Esophagus muscularis mucosa (tissue), 4 donors: ENCODE measurements at regions not wholly inside any gene's neighbourhood (a gene's known extent, or its start where the extent isn't known, plus 50 kb on each side); places are given as distances from the start of the nearest gene placed in this dataset.

Source experiments
- CTCF ChIP-seq, 3 experiments: fragments of 200-600 bp in 2 of 3; fragments of 450-650 bp in 1 of 3; sonication (generic) in 2 of 3; IDR thresholded peaks; one replicate each; pipeline ENCODE4 v1.5.1; 2017 to 2019; ENCODE audit warnings: antibody characterized with exemption in 3 of 3, mild to moderate bottlenecking in 2 of 3, moderate library complexity in 1 of 3
- EP300 ChIP-seq: sonication (generic); formaldehyde crosslinking; IDR thresholded peaks from one replicate; pipeline ENCODE4 v1.6.1; 2017; ENCODE audit warnings: antibody characterized with exemption
- POLR2AphosphoS5 ChIP-seq, 2 donors: sonication (generic); formaldehyde crosslinking; IDR thresholded peaks; one replicate each; pipeline ENCODE4 v1.6.1; 2017; ENCODE audit warnings: antibody characterized with exemption in 2 of 2

GRCh38 chr20:23174821-23175220 lies 88.7 kb upstream of the CD93 start:
- TF ChIP-seq EP300 (no peak), POLR2AphosphoS5 (IDR thresholded peaks at IDR 0.05) (no peak), CTCF (IDR thresholded peaks at IDR 0.05) (no peak)
